ENCODE measurements at regions not wholly inside any gene's neighbourhood (a gene's known extent, or its start where the extent isn't known, plus 50 kb on each side); places are given as distances from the start of the nearest gene placed in this dataset.

GRCh38 chr5:86763929-86764328, 146.2 kb downstream of the COX7C start:
- H2AFZ ChIP-seq (ENCODE audit: control insufficient read depth, low read length), result no peak overlapping the region
- H3K36me3 ChIP-seq (ENCODE audit: control insufficient read depth in 2 of 2, extremely low read depth in 1 of 2, insufficient read depth in 2 of 2, low read length in 2 of 2), result no peaks in the 10 kb centered on the region
- TF ChIP-seq, protein P1, sequence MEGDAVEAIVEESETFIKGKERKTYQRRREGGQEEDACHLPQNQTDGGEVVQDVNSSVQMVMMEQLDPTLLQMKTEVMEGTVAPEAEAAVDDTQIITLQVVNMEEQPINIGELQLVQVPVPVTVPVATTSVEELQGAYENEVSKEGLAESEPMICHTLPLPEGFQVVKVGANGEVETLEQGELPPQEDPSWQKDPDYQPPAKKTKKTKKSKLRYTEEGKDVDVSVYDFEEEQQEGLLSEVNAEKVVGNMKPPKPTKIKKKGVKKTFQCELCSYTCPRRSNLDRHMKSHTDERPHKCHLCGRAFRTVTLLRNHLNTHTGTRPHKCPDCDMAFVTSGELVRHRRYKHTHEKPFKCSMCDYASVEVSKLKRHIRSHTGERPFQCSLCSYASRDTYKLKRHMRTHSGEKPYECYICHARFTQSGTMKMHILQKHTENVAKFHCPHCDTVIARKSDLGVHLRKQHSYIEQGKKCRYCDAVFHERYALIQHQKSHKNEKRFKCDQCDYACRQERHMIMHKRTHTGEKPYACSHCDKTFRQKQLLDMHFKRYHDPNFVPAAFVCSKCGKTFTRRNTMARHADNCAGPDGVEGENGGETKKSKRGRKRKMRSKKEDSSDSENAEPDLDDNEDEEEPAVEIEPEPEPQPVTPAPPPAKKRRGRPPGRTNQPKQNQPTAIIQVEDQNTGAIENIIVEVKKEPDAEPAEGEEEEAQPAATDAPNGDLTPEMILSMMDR (optimal IDR thresholded peaks at IDR 0.05 in 1 of 3, IDR thresholded peaks at IDR 0.05 in 1 of 3, conservative IDR thresholded peaks at IDR 0.05 in 1 of 3; ENCODE audit: extremely low read depth in 1 of 3, insufficient read depth in 2 of 3, low read length in 3 of 3), result no peak
- TF ChIP-seq EZH2 (IDR thresholded peaks at IDR 0.05; ENCODE audit: low read length), result no peak
- no peaks in the 10 kb centered on the region for H3K27me3 ChIP-seq (ENCODE audit: control insufficient read depth, extremely low read depth, insufficient read depth, low read length)
- H3K4me2 ChIP-seq (ENCODE audit: control insufficient read depth, extremely low read depth, insufficient read depth, low read depth, low read length), result no peak overlapping the region
- no peaks in the 10 kb centered on the region for H4K20me1 ChIP-seq (ENCODE audit: control insufficient read depth, extremely low read depth, insufficient read depth, low read length)
- dilution Hi-C loops (cut with MboI; ENCODE audit: extremely low pct_ligation_motif_present, low sequenced_read_pairs), result no loop called here
- no peak overlapping the region for H3K27ac ChIP-seq (ENCODE audit: control insufficient read depth, insufficient read depth, low read length)
- FAIRE-seq (no peak), DNase-seq (ENCODE audit: low read depth, low spot score) (no peak)
- no peak overlapping the region for H3K9ac ChIP-seq (ENCODE audit: control insufficient read depth, extremely low read depth, insufficient read depth, low read length)
- no peaks in the 10 kb centered on the region for H3K9me3 ChIP-seq (ENCODE audit: control insufficient read depth, low read depth, low read length)
- H3K4me3 ChIP-seq (ENCODE audit: control insufficient read depth in 2 of 3, extremely low read depth in 1 of 3, insufficient read depth in 2 of 3, low read depth in 1 of 3, low read length in 3 of 3), result no peak overlapping the region
- H3K4me1 ChIP-seq (ENCODE audit: control insufficient read depth, extremely low read depth, insufficient read depth, low read length), result no peaks in the 10 kb centered on the region
- no peaks in the 10 kb centered on the region for H3K9me1 ChIP-seq (ENCODE audit: control insufficient read depth, extremely low read depth, insufficient read depth, low read length)
- no peaks in the 10 kb centered on the region for H3K79me2 ChIP-seq (ENCODE audit: control insufficient read depth, insufficient read depth, low read length)

DNA sequence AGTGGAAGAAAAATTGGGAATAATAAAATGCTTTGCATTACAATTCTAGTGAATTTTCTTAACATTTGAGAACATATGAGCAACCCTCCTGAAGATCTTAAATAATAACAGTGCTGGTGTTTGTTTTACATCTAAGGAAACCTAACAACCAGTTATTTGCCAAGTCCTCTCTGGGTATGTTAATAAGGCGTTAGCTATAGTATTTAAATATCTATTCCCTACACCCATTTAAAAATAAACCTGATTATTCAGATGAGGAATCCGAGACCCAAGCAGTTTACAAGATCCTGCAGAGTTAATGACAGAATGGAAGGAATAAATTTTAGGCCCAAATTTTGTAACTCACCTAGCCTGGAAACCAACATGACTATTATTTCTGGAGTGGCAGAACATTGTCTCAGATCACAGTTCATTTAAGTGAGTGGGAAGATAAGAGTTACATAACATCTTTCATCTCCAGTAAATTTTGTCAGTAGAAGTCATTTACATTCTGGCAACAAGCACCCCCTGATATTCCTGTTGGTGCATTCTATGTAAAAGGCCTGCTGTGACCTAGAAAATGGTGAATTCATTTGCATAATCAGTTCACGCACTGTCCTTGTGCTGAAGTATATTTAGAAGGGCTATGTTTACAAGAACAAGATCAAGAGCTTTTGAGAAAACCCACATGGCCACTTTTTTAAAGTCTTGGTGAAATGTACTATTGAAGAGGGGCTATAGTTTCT, 148.2 kb downstream of the COX7C start:
- Histone ChIP-seq H3K36me3 (ENCODE audit: control insufficient read depth in 2 of 2, extremely low read depth in 1 of 2, insufficient read depth in 2 of 2, low read length in 2 of 2) (no peaks in the 10 kb centered on the region), H2AFZ (ENCODE audit: control insufficient read depth, low read length) (no peak overlapping the region), H3K4me2 (ENCODE audit: control insufficient read depth, extremely low read depth, insufficient read depth, low read depth, low read length) (no peak overlapping the region), H3K79me2 (ENCODE audit: control insufficient read depth, insufficient read depth, low read length) (no peaks in the 10 kb centered on the region), H4K20me1 (ENCODE audit: control insufficient read depth, extremely low read depth, insufficient read depth, low read length) (no peaks in the 10 kb centered on the region), H3K9me3 (ENCODE audit: control insufficient read depth, low read depth, low read length) (no peaks in the 10 kb centered on the region), H3K9me1 (ENCODE audit: control insufficient read depth, extremely low read depth, insufficient read depth, low read length) (no peaks in the 10 kb centered on the region), H3K9ac (ENCODE audit: control insufficient read depth, extremely low read depth, insufficient read depth, low read length) (no peak overlapping the region), H3K27ac (ENCODE audit: control insufficient read depth, insufficient read depth, low read length) (no peak overlapping the region), H3K27me3 (ENCODE audit: control insufficient read depth, extremely low read depth, insufficient read depth, low read length) (no peaks in the 10 kb centered on the region), H3K4me1 (ENCODE audit: control insufficient read depth, extremely low read depth, insufficient read depth, low read length) (no peaks in the 10 kb centered on the region), H3K4me3 (ENCODE audit: control insufficient read depth in 2 of 3, extremely low read depth in 1 of 3, insufficient read depth in 2 of 3, low read depth in 1 of 3, low read length in 3 of 3) (no peak overlapping the region)
- FAIRE-seq, result no peak
- dilution Hi-C loops (cut with MboI; ENCODE audit: extremely low pct_ligation_motif_present, low sequenced_read_pairs), result no loop called here
- no peak for DNase-seq (ENCODE audit: low read depth, low spot score)
- TF ChIP-seq, protein P1 (optimal IDR thresholded peaks at IDR 0.05 in 1 of 3, IDR thresholded peaks at IDR 0.05 in 1 of 3, conservative IDR thresholded peaks at IDR 0.05 in 1 of 3; ENCODE audit: extremely low read depth in 1 of 3, insufficient read depth in 2 of 3, low read length in 3 of 3), result no peak
- TF ChIP-seq EZH2 (IDR thresholded peaks at IDR 0.05; ENCODE audit: low read length), result no peak
